Activated naive CD8-positive, alpha-beta T cell treated with anti-CD3 and anti-CD28 coated beads, Interleukin-2, amount 50 U/mL, for 16 hours (primary cell): ENCODE measurements at regions not wholly inside any gene's neighbourhood (a gene's known extent, or its start where the extent isn't known, plus 50 kb on each side); places are given as distances from the start of the nearest gene placed in this dataset.
"Not testable (repeated sequence)": the region's sequence is repeated elsewhere in the genome, so short reads cannot be mapped to it uniquely, and the experiment has no call there.

Experiments used
- DNase-seq: peaks from one replicate; pipeline ENCODE4 v3.0.0-alpha.2; 2020; ENCODE audit warnings: low read depth, low spot score

GRCh38 chr6:135651964-135652755 lies 154.6 kb upstream of the AHI1 start:
- no peak for DNase-seq

DNA sequence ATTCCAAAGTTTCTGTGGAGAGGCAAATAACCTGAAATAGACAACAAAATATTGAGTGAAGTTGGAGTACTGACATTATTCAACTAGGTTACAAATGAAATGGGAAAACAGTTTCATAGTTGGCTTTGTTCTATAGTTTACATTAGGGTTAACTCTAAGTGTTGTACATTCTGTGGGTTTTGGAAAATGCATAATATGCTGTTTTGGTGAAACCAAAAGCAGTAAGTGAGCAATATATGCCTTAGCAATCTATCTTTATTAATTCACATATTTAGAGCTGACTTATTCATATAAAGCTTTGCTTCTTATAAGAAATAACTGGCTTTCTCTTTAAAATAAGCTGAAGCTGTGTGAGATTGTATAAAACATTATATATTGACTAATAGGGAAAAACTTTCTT lies 157.5 kb upstream of the AHI1 start:
- no peak for DNase-seq

- no peak for DNase-seq
Measured at GRCh38 chr6:135657207-135657606, 159.7 kb upstream of the AHI1 start.

- DNase-seq = no peak
Measured at GRCh38 chr6:135658481-135658880, 160.9 kb upstream of the AHI1 start.

DNA sequence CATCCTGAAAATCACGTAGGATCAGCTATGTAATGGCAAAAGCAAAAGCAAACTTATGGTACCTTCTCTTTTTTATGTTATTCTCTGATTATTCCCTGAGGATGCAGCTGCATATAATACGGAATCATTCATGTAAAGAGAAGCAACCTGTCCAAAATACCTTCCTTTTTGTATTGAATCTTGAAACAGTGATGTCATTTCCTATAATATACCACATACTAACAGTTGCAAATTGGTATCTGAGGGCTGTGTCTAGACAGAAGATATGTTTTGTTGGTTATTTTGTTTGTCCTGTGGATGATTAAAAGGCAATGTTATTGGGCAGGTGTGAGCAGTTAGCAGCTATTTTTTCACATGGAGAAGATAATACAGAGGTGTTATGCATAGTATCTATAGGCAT lies 161.4 kb upstream of the AHI1 start:
- no peak for DNase-seq

GRCh38 chr6:135664527-135664926 lies 167.0 kb upstream of the AHI1 start:
- no peak for DNase-seq

- no peak for DNase-seq
Measured at GRCh38 chr6:135665935-135666334, 168.4 kb upstream of the AHI1 start.

GRCh38 chr6:135667691-135668455 lies 170.3 kb upstream of the AHI1 start:
- no peak for DNase-seq

DNA sequence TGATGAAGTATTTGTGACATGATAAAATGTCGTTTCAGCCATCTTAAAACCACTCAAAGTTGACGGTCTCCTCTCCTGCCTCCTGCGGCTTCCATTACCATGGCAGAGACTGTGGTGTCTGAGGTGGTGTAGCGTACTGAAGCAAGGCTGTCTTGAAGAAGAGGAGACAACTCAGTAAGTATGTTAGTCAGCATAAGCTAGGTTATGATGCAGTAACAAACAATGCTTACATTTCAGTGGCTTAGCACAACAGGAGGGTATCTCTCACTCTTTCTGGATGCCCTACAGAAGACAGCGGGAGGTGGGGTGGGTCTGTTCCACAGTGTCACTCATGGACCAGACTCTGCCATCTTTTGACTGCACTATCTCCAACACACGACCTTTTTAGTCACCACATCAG lies 174.7 kb upstream of the AHI1 start:
- no peak for DNase-seq

- no peak for DNase-seq
Measured at GRCh38 chr6:135673501-135674309, 176.2 kb upstream of the AHI1 start.

- DNase-seq = no peak
Measured at GRCh38 chr6:135675026-135675425, 176.5 kb upstream of the PDE7B start.

- DNase-seq = peak; percentile 6
Measured at GRCh38 chr6:135675862-135676261, 175.6 kb upstream of the PDE7B start.

GRCh38 chr6:135680964-135681913 lies 170.3 kb upstream of the PDE7B start:
- no peak for DNase-seq

GRCh38 chr6:135686784-135687301 lies 164.7 kb upstream of the PDE7B start:
- no peak for DNase-seq

GRCh38 chr6:135688476-135688875 lies 163.0 kb upstream of the PDE7B start:
- DNase-seq = not testable (repeated sequence)

DNA sequence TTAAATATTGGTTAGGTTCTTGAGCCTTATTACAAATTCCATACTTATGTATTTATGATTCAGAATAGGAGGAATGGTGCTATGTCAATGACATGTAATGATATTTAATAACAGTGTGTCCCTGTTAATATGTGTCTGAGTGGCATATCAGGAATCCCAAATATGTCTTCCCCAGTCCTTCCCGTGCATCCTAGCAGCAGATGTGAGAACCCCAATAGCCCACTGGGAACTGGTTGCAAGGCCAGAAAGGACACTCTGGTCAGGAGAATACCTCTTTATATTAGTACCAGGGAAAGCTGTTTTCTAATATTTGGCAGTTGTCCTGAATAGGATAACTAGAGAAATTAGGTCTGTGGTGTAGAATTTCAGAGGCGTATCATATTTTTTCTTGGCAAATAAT lies 159.1 kb upstream of the PDE7B start:
- DNase-seq = no peak

- DNase-seq = no peak
Measured at GRCh38 chr6:135693811-135694370, 157.6 kb upstream of the PDE7B start.

DNA sequence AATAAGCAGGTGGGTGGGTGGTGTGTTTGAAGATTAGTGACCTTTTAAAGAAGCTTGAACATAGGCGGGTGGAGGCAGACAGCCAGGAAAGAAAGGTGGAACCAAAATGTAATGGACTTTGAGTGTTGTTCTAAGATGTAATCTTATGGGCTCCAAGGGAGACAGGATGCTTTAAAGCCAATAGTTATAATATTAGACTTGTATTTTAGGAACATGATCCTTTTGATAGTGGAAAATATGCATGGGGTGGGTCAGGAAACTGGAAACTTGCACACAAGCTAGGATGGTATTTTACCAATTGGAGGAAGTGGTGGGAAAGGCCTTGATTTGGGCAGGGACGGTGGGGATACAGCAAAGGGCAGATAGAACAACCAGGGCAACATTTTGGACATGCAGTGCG lies 151.8 kb upstream of the PDE7B start:
- no peak for DNase-seq

DNA sequence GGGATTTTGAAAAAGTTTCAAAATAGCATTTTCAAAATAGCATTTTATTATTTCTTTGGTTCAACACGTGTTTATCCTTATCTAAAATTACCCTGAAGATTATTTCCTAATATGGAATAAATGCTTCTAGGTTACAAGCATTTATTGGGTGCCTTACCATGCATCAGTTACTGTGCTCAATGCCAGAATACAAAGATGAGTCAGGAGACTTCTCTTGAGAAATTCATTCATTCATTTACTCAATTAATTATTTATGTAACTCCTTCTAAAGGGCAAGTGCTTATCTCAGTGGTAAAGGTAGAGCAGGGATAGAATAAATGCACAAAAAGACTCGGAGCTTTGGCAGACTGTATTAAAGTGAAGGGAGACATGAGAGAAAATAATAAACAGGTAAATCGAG lies 150.1 kb upstream of the PDE7B start:
- no peak for DNase-seq

DNA sequence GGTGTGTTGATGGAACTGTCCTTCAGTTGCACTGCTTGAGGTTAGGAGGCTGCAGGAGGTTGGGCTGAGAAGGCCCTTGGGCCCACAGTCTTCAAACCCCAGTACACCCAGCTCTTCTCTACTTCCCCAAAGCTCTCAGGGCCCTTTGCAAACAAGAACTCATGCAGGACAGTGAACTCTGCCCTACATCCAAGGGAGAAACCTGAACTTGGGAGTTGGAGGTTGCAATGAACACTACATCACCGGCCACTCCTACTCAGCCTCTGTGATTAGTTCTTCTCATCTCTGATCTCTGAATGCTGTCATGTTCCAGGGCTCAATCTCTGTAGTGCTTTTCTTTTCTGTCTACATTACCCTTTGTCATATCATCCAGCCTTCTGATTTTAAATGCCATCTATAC lies 148.5 kb upstream of the PDE7B start:
- no peak for DNase-seq

GRCh38 chr6:135703621-135704020 lies 147.9 kb upstream of the PDE7B start:
- no peak for DNase-seq
